Brain microvascular endothelial cell (primary cell): ENCODE measurements at regions not wholly inside any gene's neighbourhood (a gene's known extent, or its start where the extent isn't known, plus 50 kb on each side); places are given as distances from the start of the nearest gene placed in this dataset.
"Not testable (repeated sequence)": the region's sequence is repeated elsewhere in the genome, so short reads cannot be mapped to it uniquely, and the experiment has no call there.

ENCODE experiments used
- DNase-seq: peaks from one replicate; pipeline ENCODE4 v3.0.0-alpha.2; 2020
- H3K27ac ChIP-seq: fragments of 250-450 bp; sonication (Bioruptor Pico); 2 replicates; pipeline ENCODE4 v1.5.1; 2020; ENCODE audit warnings: mild to moderate bottlenecking, moderate library complexity
- H3K27me3 ChIP-seq: fragments of 250-450 bp; sonication (Bioruptor Pico); replicated peaks from 2 replicates; pipeline ENCODE4 v1.5.1; 2020; ENCODE audit warnings: mild to moderate bottlenecking
- H3K36me3 ChIP-seq: fragments of 250-450 bp; sonication (Bioruptor Pico); replicated peaks from 2 replicates; pipeline ENCODE4 v1.5.1; 2020; ENCODE audit warnings: mild to moderate bottlenecking
- H3K4me3 ChIP-seq: 2 replicates; pipeline ENCODE4 v1.5.1; 2011; ENCODE audit warnings: low read depth, mild to moderate bottlenecking, control low read depth, low read length, moderate library complexity
- in situ Hi-C: cut with HindIII; loops from 2 replicates; pipeline ENCODE4 v1.10.0; 2017; ENCODE audit warnings: low sequenced_read_pairs, low pct_ligation_motif_present
- TF ChIP-seq, protein P1 (sequence below): IDR thresholded peaks from 2 replicates; pipeline ENCODE4 v1.5.1; 2011; ENCODE audit warnings: low read depth, mild to moderate bottlenecking, moderate library complexity, low read length, control low read depth, inconsistent platforms; ENCODE audit errors: missing control alignments

DNA sequence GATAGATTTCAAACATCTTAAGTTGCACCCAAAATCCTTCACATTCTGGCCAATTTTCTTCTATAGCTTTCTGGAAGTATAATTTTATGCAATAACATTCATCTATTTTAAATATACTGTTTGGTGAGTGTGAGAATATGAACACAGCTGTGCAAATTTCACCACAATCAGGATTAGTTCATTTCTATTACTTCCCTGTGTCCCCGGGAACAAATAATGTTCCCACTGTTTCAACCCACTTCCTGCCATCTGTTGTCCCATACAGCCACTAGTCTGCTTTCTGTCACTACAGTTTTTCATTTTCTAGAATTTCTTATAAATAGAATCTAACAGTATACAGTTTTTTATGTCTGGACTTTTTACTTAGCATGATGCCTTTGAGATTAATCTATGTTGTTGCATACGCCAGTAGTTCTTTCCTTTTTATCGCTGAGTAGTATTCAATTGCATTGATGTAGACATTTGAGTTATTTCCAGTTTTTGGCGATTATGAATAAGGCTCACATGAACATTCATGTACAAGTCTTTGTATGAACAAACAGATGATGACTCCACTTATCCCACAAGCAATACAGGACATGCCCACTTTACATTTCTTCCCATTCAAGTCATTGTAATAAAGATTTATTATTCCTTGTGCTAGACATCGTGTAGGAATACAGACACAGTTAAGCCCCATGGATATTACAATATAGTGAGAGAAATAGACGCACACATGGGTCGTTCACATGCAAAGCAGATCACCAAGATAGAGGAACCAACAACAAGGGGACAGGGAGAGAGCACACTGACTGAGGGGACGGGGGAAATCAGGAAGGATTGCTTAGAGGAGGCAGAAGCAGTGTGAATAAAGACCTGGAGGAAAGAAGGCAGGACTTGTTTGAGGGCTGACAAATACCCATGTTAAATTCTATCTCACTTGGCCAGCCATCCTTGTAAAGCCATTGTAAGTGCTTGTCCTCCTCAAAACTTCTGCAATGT is 72.9 kb upstream of the PAX8 start:
- no peak overlapping the region for H3K27ac ChIP-seq
- in situ Hi-C loops = no loop called here
- no peak overlapping the region for H3K4me3 ChIP-seq
- no peak for DNase-seq
- no peaks in the 10 kb centered on the region for H3K27me3 ChIP-seq
- no peaks in the 10 kb centered on the region for H3K36me3 ChIP-seq
- TF ChIP-seq, protein P1, sequence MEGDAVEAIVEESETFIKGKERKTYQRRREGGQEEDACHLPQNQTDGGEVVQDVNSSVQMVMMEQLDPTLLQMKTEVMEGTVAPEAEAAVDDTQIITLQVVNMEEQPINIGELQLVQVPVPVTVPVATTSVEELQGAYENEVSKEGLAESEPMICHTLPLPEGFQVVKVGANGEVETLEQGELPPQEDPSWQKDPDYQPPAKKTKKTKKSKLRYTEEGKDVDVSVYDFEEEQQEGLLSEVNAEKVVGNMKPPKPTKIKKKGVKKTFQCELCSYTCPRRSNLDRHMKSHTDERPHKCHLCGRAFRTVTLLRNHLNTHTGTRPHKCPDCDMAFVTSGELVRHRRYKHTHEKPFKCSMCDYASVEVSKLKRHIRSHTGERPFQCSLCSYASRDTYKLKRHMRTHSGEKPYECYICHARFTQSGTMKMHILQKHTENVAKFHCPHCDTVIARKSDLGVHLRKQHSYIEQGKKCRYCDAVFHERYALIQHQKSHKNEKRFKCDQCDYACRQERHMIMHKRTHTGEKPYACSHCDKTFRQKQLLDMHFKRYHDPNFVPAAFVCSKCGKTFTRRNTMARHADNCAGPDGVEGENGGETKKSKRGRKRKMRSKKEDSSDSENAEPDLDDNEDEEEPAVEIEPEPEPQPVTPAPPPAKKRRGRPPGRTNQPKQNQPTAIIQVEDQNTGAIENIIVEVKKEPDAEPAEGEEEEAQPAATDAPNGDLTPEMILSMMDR = no peak

DNA sequence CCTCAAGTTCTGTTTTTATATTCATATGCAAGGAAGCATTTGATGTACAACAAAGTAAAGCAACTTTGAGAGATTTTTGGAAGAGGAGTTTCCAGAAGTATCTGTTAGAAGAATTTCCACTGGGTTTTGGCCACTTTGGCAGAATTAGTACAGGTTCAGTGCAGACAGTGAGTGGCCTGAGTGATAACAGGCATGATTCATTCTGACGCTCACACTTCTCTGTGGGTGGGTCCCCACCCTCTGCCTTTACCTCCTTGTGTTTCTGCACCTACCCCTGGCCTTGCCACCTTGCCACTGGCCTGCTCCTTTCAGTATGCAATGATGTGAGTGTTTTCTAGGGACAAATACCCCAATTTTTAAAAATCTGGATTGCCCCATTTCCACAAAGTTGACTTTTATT is 65.1 kb upstream of the PAX8 start:
- H3K27me3 ChIP-seq, H3K27ac ChIP-seq, H3K36me3 ChIP-seq, H3K4me3 ChIP-seq, DNase-seq, in situ Hi-C loops: not testable (repeated sequence)

DNA sequence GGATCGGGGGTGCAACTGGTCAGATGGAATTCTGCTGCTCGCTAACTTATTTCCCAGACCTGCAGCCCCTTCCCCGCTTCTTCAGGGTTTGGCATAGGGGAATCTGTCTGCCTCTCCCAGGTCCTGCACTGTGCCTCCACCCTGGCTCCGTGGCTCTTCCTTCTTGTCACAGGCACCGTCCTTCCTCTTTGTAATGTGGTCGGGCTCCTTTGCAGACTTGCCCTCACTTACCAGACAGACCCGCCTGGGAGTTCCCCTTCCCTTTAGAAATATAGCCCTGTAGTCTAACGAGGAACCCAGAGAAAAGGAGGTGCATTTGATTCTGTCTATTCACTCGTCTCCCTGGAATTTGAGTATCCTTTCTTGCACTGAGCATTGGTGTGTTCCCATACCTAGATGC is 63.9 kb upstream of the PAX8 start:
- no peak overlapping the region for H3K27ac ChIP-seq
- H3K27me3 ChIP-seq = no peaks in the 10 kb centered on the region
- in situ Hi-C loops = no loop called here
- DNase-seq = no peak
- no peak overlapping the region for H3K4me3 ChIP-seq
- TF ChIP-seq, protein P1 = no peak
- H3K36me3 ChIP-seq = no peaks in the 10 kb centered on the region

DNA sequence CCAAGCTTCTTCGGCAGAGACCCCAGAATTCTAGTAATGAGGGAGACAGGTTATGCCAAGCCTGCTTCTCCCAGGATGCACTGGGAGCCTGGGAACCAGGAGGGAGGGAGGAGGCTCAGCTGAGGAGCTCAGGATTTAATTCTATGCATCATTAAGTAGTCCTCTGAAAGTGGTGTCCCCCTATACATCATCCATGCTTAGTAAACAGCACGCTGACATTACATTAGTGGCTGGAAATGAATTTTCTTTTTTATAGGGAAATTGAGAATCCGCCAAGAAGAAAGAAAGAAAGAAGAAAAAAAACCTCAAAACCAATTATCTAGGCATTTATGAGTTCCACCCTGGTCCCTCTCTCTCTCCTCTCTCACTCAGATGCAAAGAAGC is 63.1 kb upstream of the PAX8 start:
- H3K27ac ChIP-seq, H3K27me3 ChIP-seq, DNase-seq, H3K4me3 ChIP-seq, H3K36me3 ChIP-seq, in situ Hi-C loops: not testable (repeated sequence)

DNA sequence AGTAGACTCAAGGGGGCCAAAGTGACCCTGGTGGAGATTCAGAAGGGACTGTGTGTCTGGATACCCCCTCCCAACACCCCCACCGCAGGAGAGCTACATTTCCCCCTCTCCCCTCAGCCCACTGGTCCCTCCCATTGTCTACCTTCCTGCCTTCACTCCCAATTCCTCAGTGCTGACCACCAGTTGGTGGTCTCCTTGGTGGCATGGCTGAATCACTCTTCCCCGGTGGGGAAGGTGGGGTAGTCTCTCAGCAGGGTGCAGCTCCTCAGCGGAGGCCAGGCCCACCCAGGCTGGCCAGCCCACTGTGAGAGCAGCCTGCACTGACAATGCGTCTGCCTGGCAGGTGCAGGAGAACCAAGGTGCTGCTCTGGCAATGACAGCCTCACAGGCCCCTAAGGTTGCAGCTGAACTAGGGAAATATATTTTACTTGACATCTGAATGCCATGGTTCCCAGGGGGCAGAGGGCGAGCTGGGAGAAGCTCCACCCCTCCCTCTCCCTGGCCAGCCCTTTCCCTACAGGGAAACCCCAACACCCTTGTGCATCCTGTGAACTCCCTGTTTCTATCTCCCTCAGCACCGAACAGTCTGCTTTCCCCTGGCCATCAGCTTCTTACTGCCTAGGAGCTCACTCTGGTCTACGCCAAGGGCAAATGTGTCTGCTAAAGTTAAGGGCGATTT is 62.6 kb upstream of the PAX8 start:
- in situ Hi-C loops = no loop called here
- H3K36me3 ChIP-seq = no peaks in the 10 kb centered on the region
- no peak overlapping the region for H3K27ac ChIP-seq
- no peak for DNase-seq
- TF ChIP-seq, protein P1 = no peak
- H3K27me3 ChIP-seq = no peaks in the 10 kb centered on the region
- H3K4me3 ChIP-seq = no peak overlapping the region

DNA sequence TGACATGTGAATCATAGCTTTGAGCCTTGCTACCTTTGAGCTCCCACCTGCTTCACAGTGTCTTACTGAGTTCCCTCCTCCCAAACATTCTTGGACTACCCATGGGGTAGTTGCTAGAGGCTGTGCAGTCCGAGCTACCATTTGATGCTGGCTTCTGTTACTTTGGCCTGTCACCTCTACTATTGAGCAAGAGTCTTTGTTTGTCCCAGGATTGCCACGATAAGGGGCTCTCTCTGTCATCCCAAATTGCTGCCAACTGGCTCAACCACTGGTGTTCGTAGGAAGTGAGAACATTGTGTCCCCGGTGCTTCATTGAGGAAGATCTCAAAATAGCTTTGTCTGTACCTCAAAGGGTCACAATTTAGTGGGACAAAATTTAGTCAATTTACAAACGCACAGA is 59.1 kb upstream of the PAX8 start:
- H3K27me3 ChIP-seq = no peaks in the 10 kb centered on the region
- H3K27ac ChIP-seq = no peak overlapping the region
- no peak overlapping the region for H3K4me3 ChIP-seq
- TF ChIP-seq, protein P1 = no peak
- in situ Hi-C loops = no loop called here
- no peaks in the 10 kb centered on the region for H3K36me3 ChIP-seq
- no peak for DNase-seq

DNA sequence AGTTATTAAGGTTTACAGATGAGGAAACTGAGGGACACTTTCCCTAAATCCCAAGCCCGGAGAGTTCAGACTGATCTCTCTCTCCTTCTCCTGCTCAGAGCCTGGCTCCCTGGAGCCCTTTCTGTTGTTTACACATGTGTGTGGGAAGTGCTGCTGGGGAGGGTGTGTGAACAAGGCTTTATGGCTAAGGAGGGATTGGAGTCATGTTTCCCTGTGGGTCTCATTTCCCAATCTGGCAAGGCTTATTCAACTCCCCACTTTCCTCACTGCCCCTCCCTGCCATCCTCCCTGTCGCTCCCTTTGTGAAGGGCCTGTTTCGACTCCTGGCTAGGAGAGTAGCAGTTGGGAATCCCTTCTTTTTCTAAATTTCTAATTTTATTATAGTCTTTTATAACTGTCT is 57.3 kb upstream of the PAX8 start:
- H3K27ac ChIP-seq, H3K4me3 ChIP-seq, H3K27me3 ChIP-seq, H3K36me3 ChIP-seq, DNase-seq, in situ Hi-C loops: not testable (repeated sequence)
